ENCODE measurements at regions not wholly inside any gene's neighbourhood (a gene's known extent, or its start where the extent isn't known, plus 50 kb on each side); places are given as distances from the start of the nearest gene placed in this dataset.

GRCh38 chr4:112840619-112841018 is 203.7 kb downstream of the LARP7 start:
- Histone ChIP-seq H3K36me3 (ENCODE audit: insufficient read depth) (no peaks in the 10 kb centered on the region), H3K27ac (ENCODE audit: low read depth) (no peak overlapping the region), H3K4me1 (ENCODE audit: insufficient read depth) (no peaks in the 10 kb centered on the region), H3K4me3 (ENCODE audit: low read depth, low read length) (no peak overlapping the region)
- no peak for DNase-seq (ENCODE audit: extremely low spot score)
- WGBS = 89% methylated on average over 1 of the region's 1 CpG

DNA sequence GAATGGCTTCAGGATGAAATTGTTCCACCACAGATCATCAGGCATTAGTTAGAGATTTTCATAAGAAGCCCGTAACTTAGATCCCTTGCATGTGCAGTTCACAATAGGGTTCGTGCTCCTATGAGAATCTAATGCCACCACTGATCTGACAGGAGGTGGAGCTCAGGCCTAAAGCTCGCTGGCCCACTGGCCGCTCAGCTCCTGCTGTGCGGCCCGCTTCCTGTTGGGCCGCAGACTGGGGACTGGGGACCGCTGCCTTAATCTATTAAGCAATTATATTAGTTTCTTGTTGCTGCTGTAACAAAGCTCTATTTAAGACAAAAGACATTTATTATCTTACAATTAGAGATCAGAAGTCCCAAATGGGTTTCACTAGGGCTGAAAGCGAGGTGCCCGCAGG is 205.6 kb downstream of the LARP7 start:
- 90% methylated on average over 10 of the region's 10 CpGs for WGBS
- no peak overlapping the region for H3K4me3 ChIP-seq (ENCODE audit: low read depth, low read length)
- H3K36me3 ChIP-seq (ENCODE audit: insufficient read depth) = no peaks in the 10 kb centered on the region
- no peak overlapping the region for H3K27ac ChIP-seq (ENCODE audit: low read depth)
- no peaks in the 10 kb centered on the region for H3K4me1 ChIP-seq (ENCODE audit: insufficient read depth)
- DNase-seq (ENCODE audit: extremely low spot score) = no peak

- Histone ChIP-seq H3K36me3 (ENCODE audit: insufficient read depth) (no peaks in the 10 kb centered on the region), H3K4me1 (ENCODE audit: insufficient read depth) (no peaks in the 10 kb centered on the region), H3K27ac (ENCODE audit: low read depth) (no peak overlapping the region), H3K4me3 (ENCODE audit: low read depth, low read length) (no peak overlapping the region)
- no peak for DNase-seq (ENCODE audit: extremely low spot score)
- WGBS = 86% methylated on average over 3 of the region's 3 CpGs
Observed at GRCh38 chr4:112845386-112845785, 204.1 kb upstream of the ANK2 start.

GRCh38 chr4:112847045-112847444 is 202.4 kb upstream of the ANK2 start:
- H3K36me3 ChIP-seq (ENCODE audit: insufficient read depth) = no peaks in the 10 kb centered on the region
- no peak overlapping the region for H3K4me3 ChIP-seq (ENCODE audit: low read depth, low read length)
- no peaks in the 10 kb centered on the region for H3K4me1 ChIP-seq (ENCODE audit: insufficient read depth)
- no peak for DNase-seq (ENCODE audit: extremely low spot score)
- no peak overlapping the region for H3K27ac ChIP-seq (ENCODE audit: low read depth)
- 89% methylated on average over 4 of the region's 4 CpGs for WGBS

- 92% methylated on average over 4 of the region's 4 CpGs for WGBS
- Histone ChIP-seq H3K4me3 (ENCODE audit: low read depth, low read length) (no peak overlapping the region), H3K4me1 (ENCODE audit: insufficient read depth) (no peaks in the 10 kb centered on the region), H3K36me3 (ENCODE audit: insufficient read depth) (no peaks in the 10 kb centered on the region), H3K27ac (ENCODE audit: low read depth) (no peak overlapping the region)
- no peak for DNase-seq (ENCODE audit: extremely low spot score)
Observed at GRCh38 chr4:112847781-112848180, 201.7 kb upstream of the ANK2 start.

GRCh38 chr4:112848911-112849310 is 200.5 kb upstream of the ANK2 start:
- Histone ChIP-seq H3K27ac (ENCODE audit: low read depth) (no peak overlapping the region), H3K4me3 (ENCODE audit: low read depth, low read length) (no peak overlapping the region), H3K4me1 (ENCODE audit: insufficient read depth) (no peaks in the 10 kb centered on the region), H3K36me3 (ENCODE audit: insufficient read depth) (no peaks in the 10 kb centered on the region)
- DNase-seq (ENCODE audit: extremely low spot score) = no peak

DNA sequence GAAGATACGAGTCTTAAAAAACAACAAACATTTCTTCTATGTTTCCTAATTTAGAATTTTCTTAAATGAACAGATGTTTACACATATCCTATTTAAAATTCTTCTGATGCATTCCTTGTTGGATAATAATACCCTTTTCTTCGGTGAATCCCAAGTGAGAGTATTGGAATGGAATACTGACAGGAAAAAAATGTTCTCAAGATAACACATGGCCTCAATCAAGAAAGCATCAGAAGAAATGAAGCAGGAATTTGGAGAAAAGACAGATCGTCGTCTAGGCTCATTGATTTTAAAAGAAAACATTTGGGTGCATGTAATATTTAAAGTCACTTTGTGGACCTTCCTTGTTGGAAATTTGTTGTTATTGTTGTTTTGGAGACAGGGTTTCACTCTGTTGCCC is 196.9 kb upstream of the ANK2 start:
- WGBS = 63% methylated on average over 4 of the region's 4 CpGs
- no peaks in the 10 kb centered on the region for H3K36me3 ChIP-seq (ENCODE audit: insufficient read depth)
- DNase-seq (ENCODE audit: extremely low spot score) = no peak
- H3K27ac ChIP-seq (ENCODE audit: low read depth) = no peak overlapping the region
- no peaks in the 10 kb centered on the region for H3K4me1 ChIP-seq (ENCODE audit: insufficient read depth)
- H3K4me3 ChIP-seq (ENCODE audit: low read depth, low read length) = no peak overlapping the region

DNA sequence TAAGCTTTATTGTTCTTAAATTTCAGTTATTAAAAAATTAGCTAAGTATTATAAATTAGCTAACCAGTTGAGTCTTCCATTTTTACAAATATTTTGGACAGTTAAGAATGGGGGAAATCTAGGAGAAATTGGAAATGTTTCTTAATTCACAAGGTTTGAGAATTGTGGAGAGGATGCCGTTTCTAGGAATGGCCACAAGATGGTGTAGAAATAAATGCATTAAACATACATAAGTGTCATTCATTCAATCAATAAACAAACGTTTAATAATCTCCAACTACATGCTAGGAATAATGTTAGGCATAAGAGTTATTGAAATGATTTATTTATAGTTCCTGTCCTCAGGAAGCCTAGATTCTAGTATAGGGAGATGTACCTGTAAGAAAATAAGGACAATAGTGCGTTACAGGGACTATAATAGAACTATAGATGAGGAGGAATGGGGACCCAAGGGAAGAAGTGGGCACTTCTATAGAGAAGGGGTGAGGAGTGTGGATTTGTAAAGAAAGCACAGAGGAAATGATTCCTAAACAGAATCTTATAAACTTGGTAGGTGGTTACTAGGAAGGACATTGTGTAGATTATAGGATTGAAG is 195.7 kb upstream of the ANK2 start:
- no peak overlapping the region for H3K4me3 ChIP-seq (ENCODE audit: low read depth, low read length)
- no peak for DNase-seq (ENCODE audit: extremely low spot score)
- H3K36me3 ChIP-seq (ENCODE audit: insufficient read depth) = no peaks in the 10 kb centered on the region
- H3K4me1 ChIP-seq (ENCODE audit: insufficient read depth) = no peaks in the 10 kb centered on the region
- no peak overlapping the region for H3K27ac ChIP-seq (ENCODE audit: low read depth)
- 58% methylated on average over 3 of the region's 3 CpGs for WGBS

DNA sequence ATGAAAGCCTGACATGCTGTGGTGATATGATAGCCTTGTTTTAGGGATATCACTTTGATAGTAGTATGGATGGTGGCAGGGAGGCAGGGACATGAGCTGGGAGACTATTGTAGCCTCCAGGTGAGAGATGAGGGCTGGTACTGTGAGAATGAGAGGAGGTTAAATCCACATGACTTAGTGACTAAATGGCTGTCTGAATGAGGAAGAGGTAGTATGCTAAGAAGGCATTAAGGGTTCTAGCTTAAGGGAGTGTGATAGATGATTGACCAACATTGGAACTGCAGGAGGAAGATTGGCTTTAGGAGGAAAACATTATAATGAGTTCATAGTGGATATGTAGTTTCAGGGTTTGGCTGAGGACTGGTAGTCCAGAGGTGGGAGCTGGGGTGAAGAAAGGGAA is 195.0 kb upstream of the ANK2 start:
- no peak for DNase-seq (ENCODE audit: extremely low spot score)
- no peaks in the 10 kb centered on the region for H3K36me3 ChIP-seq (ENCODE audit: insufficient read depth)
- H3K4me3 ChIP-seq (ENCODE audit: low read depth, low read length) = no peak overlapping the region
- H3K27ac ChIP-seq (ENCODE audit: low read depth) = no peak overlapping the region
- no peaks in the 10 kb centered on the region for H3K4me1 ChIP-seq (ENCODE audit: insufficient read depth)

GRCh38 chr4:112855058-112855457 is 194.4 kb upstream of the ANK2 start:
- Histone ChIP-seq H3K36me3 (ENCODE audit: insufficient read depth) (no peaks in the 10 kb centered on the region), H3K4me3 (ENCODE audit: low read depth, low read length) (no peak overlapping the region), H3K27ac (ENCODE audit: low read depth) (no peak overlapping the region), H3K4me1 (ENCODE audit: insufficient read depth) (no peaks in the 10 kb centered on the region)
- DNase-seq (ENCODE audit: extremely low spot score) = no peak
- 41% methylated on average over 3 of the region's 3 CpGs for WGBS

DNA sequence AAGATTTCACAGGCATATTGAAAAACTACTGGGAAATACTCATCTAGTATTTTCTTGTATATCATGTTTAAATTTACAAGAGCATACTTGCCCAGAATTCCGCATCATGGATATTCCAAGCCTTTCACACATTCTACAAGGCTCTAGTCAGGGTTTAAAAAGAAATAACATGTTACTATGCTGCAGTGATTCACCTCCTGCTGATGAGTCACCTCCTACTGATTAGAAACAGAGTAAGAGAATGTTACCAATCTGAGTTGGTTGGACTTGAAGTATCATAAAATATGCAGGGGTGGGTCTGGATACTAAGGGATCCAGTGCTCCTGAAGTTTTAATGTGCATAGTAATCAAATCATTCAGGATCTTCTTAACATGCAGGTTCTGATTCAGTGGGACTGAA is 192.0 kb upstream of the ANK2 start:
- Histone ChIP-seq H3K27ac (ENCODE audit: low read depth) (no peak overlapping the region), H3K4me1 (ENCODE audit: insufficient read depth) (no peaks in the 10 kb centered on the region), H3K36me3 (ENCODE audit: insufficient read depth) (no peaks in the 10 kb centered on the region), H3K4me3 (ENCODE audit: low read depth, low read length) (no peak overlapping the region)
- 43% methylated on average over 1 of the region's 1 CpG for WGBS
- DNase-seq (ENCODE audit: extremely low spot score) = no peak

- H3K27ac ChIP-seq (ENCODE audit: low read depth) = no peak overlapping the region
- DNase-seq (ENCODE audit: extremely low spot score) = no peak
- no peaks in the 10 kb centered on the region for H3K36me3 ChIP-seq (ENCODE audit: insufficient read depth)
- WGBS = 95% methylated on average over 3 of the region's 3 CpGs
- H3K4me3 ChIP-seq (ENCODE audit: low read depth, low read length) = no peak overlapping the region
- H3K4me1 ChIP-seq (ENCODE audit: insufficient read depth) = no peaks in the 10 kb centered on the region
Observed at GRCh38 chr4:112858751-112859150, 190.7 kb upstream of the ANK2 start.

GRCh38 chr4:112859456-112860184 is 189.8 kb upstream of the ANK2 start:
- H3K4me1 ChIP-seq (ENCODE audit: insufficient read depth) = no peaks in the 10 kb centered on the region
- WGBS = 81% methylated on average over 2 of the region's 2 CpGs

DNA sequence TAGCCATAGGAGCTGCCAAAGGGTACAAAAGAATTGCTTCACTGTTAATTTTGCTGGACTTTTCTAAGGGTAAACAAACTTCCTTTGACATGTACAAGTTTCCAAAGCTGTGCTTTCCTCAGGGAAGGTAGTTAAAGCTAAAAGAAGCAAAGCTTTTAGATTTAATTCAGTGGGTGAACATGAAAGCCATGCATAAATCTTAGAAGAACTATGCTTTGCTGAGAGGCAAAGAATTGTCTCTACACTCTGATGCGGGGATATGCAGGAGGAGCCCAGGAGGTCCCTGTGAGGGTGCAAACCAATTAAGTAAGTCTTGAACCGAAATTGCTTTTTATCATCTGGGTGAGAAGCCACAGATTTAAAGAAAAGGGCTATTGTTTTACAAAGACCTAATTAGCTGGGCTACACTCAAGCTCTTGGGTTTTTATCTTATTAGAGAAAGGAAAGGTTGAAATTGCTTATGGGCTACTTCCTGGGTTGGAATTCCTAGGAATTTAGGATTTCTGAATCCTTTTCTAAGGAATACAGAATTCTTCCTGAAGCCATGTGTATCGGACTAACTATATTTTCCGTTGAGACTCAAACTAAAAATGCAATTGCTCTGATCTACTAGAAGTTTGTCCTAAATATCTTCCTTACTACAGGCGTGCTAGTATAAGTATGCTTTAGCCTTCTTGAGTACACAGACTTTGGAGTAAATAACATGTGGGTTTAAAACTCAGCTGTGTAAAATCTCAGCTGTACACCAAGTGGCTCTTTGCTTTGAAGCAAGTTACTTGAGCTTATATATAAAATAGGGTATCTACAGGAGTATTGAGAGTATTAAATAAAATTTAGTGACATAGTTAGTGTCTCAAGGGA is 188.4 kb upstream of the ANK2 start:
- Histone ChIP-seq H3K36me3 (ENCODE audit: insufficient read depth) (no peaks in the 10 kb centered on the region), H3K4me1 (ENCODE audit: insufficient read depth) (no peaks in the 10 kb centered on the region), H3K4me3 (ENCODE audit: low read depth, low read length) (no peak overlapping the region), H3K27ac (ENCODE audit: low read depth) (no peak overlapping the region)
- no peak for DNase-seq (ENCODE audit: extremely low spot score)
- 65% methylated on average over 5 of the region's 5 CpGs for WGBS

More at GRCh38 chr4:112859456-112860184, 189.8 kb upstream of the ANK2 start:
- Histone ChIP-seq H3K36me3 (ENCODE audit: insufficient read depth) (no peaks in the 10 kb centered on the region), H3K4me3 (ENCODE audit: low read depth, low read length) (no peak overlapping the region), H3K27ac (ENCODE audit: low read depth) (no peak overlapping the region)
- no peak for DNase-seq (ENCODE audit: extremely low spot score)

All from urinary bladder (tissue), 3 donors.